PC-9 (cell line): ENCODE measurements at regions not wholly inside any gene's neighbourhood (a gene's known extent, or its start where the extent isn't known, plus 50 kb on each side); places are given as distances from the start of the nearest gene placed in this dataset.

Experiments used
- BruUV-seq: library from RNA; stranded (reverse); fragments of 400-500 nt; replicated peaks from 2 replicates; lab custom pipeline; 2021; lab: Mats Ljungman, UMichigan
- CTCF ChIA-PET: fragments of 300-600 bp; sonication (Branson Sonifier 250); formaldehyde crosslinking; loops from one replicate; lab custom pipeline; 2022; ENCODE audit warnings: antibody characterized with exemption; lab: Charles Lee
- POLR2A ChIA-PET: fragments of 300-600 bp; sonication (Branson Sonifier 250); formaldehyde crosslinking; loops from one replicate; lab custom pipeline; 2022; ENCODE audit warnings: antibody characterized with exemption; ENCODE audit not compliant: unreplicated experiment; lab: Charles Lee
- DNase-seq, 2 experiments: peaks; one replicate each; pipeline versions ENCODE4 v3.0.0 to v3.0.0-alpha.2; 2015 to 2022; ENCODE audit warnings: mixed read lengths in 1 of 2
- H2AFZ ChIP-seq: fragments of 200-600 bp; sonication (generic); 2 replicates; pipeline ENCODE4 v1.8.1; 2017; ENCODE audit warnings: antibody characterized with exemption
- H3F3A ChIP-seq: fragments of 200-600 bp; sonication (generic); 2 replicates; pipeline ENCODE4 v1.8.1; 2017; ENCODE audit warnings: antibody characterized with exemption, mild to moderate bottlenecking, low read depth; ENCODE audit not compliant: insufficient read depth
- H3K27ac ChIP-seq: fragments of 200-600 bp; sonication (generic); 2 replicates; pipeline ENCODE4 v1.6.1; 2016; ENCODE audit warnings: mixed run types
- H3K27me3 ChIP-seq: fragments of 200-600 bp; sonication (generic); 2 replicates; pipeline ENCODE4 v1.6.1; 2016; ENCODE audit warnings: low read depth, mixed run types; ENCODE audit not compliant: insufficient read depth
- H3K36me3 ChIP-seq: fragments of 200-600 bp; sonication (generic); 2 replicates; pipeline ENCODE4 v1.6.1; 2016; ENCODE audit warnings: low read depth, mixed run types
- H3K4me1 ChIP-seq: fragments of 200-600 bp; sonication (generic); replicated peaks from 2 replicates; pipeline ENCODE4 v1.6.1; 2016; ENCODE audit warnings: mixed run types; ENCODE audit not compliant: insufficient read depth
- H3K4me2 ChIP-seq: fragments of 200-600 bp; sonication (generic); 2 replicates; pipeline ENCODE4 v1.6.1; 2017; ENCODE audit warnings: mixed run types
- H3K4me3 ChIP-seq: fragments of 200-600 bp; sonication (generic); 2 replicates; pipeline ENCODE4 v1.6.1; 2016; ENCODE audit warnings: mixed run types
- H3K79me2 ChIP-seq: fragments of 200-600 bp; sonication (generic); 2 replicates; pipeline ENCODE4 v1.6.1; 2017; ENCODE audit warnings: low read depth, mixed run types
- H3K9me2 ChIP-seq: fragments of 200-600 bp; sonication (generic); 2 replicates; pipeline ENCODE4 v1.8.1; 2017; ENCODE audit warnings: mild to moderate bottlenecking; ENCODE audit not compliant: insufficient read depth
- H3K9me3 ChIP-seq: fragments of 200-600 bp; sonication (generic); 2 replicates; pipeline ENCODE4 v1.8.1; 2016; ENCODE audit warnings: low read depth; ENCODE audit not compliant: insufficient read depth
- H4K20me1 ChIP-seq: fragments of 200-600 bp; sonication (generic); 2 replicates; pipeline ENCODE4 v1.8.1; 2017; ENCODE audit not compliant: insufficient read depth
- EZH2 ChIP-seq: fragments of 200-600 bp; sonication (generic); IDR thresholded peaks from 2 replicates; pipeline ENCODE4 v1.8.0; 2017; ENCODE audit warnings: antibody characterized with exemption, low read depth
- intact Hi-C: fragments of 100-400 bp; cut with micrococcal nuclease; formaldehyde crosslinking; loops from one replicate; pipeline ENCODE4 v1.10.0; 2022; ENCODE audit not compliant: unreplicated experiment
- TF ChIP-seq, protein P1 (sequence below): fragments of 200-600 bp; sonication (generic); conservative IDR thresholded peaks from 2 replicates; pipeline ENCODE4 v1.6.1; 2017; ENCODE audit warnings: mixed run types, antibody characterized with exemption, mild to moderate bottlenecking, moderate library complexity

DNA sequence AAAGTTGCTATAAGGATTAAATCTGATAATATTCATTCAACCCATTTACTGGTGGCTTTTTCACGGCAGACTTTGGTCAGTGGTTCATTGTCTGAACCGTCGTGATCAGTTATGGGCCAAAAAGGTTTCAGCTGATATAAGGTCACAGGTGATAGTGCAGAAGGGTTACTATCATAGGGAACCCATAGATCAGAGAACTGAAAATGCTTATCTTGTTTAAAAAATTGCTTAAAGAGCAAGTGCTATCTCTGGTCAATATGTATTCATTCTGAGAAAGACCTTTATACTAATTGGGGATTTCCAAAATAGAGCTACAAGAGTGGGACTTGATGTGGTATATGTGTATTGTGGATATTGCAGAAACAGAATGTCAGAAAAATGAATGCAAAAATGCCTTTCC lies 147.8 kb upstream of the SEMA3E start:
- no peak overlapping the region for H3K27ac ChIP-seq
- intact Hi-C loops, result no loop called here
- no peaks in the 10 kb centered on the region for H3K4me1 ChIP-seq
- no peaks in the 10 kb centered on the region for H3K79me2 ChIP-seq
- no TSS peak for BruUV-seq
- H3K4me3 ChIP-seq, result no peak overlapping the region
- no peak for DNase-seq
- no peak overlapping the region for H3K4me2 ChIP-seq
- no peaks in the 10 kb centered on the region for H3K9me3 ChIP-seq
- H3K36me3 ChIP-seq, result no peaks in the 10 kb centered on the region
- H4K20me1 ChIP-seq, result no peaks in the 10 kb centered on the region
- no peaks in the 10 kb centered on the region for H3K9me2 ChIP-seq
- CTCF ChIA-PET, result no interaction called here
- no peaks in the 10 kb centered on the region for H3F3A ChIP-seq
- POLR2A ChIA-PET, result no interaction called here
- TF ChIP-seq, protein P1, sequence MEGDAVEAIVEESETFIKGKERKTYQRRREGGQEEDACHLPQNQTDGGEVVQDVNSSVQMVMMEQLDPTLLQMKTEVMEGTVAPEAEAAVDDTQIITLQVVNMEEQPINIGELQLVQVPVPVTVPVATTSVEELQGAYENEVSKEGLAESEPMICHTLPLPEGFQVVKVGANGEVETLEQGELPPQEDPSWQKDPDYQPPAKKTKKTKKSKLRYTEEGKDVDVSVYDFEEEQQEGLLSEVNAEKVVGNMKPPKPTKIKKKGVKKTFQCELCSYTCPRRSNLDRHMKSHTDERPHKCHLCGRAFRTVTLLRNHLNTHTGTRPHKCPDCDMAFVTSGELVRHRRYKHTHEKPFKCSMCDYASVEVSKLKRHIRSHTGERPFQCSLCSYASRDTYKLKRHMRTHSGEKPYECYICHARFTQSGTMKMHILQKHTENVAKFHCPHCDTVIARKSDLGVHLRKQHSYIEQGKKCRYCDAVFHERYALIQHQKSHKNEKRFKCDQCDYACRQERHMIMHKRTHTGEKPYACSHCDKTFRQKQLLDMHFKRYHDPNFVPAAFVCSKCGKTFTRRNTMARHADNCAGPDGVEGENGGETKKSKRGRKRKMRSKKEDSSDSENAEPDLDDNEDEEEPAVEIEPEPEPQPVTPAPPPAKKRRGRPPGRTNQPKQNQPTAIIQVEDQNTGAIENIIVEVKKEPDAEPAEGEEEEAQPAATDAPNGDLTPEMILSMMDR, result no peak
- no peak for TF ChIP-seq EZH2
- no peak overlapping the region for H2AFZ ChIP-seq
- H3K27me3 ChIP-seq, result no peaks in the 10 kb centered on the region

GRCh38 chr7:83794829-83795228 lies 145.9 kb upstream of the SEMA3E start:
- no peak overlapping the region for H2AFZ ChIP-seq
- H3K9me2 ChIP-seq, result no peaks in the 10 kb centered on the region
- H3K27me3 ChIP-seq, result no peaks in the 10 kb centered on the region
- no peaks in the 10 kb centered on the region for H3F3A ChIP-seq
- no peak overlapping the region for H3K27ac ChIP-seq
- CTCF ChIA-PET, result no interaction called here
- H3K9me3 ChIP-seq, result no peaks in the 10 kb centered on the region
- intact Hi-C loops, result no loop called here
- H4K20me1 ChIP-seq, result no peaks in the 10 kb centered on the region
- no peak for DNase-seq
- H3K4me2 ChIP-seq, result no peak overlapping the region
- H3K79me2 ChIP-seq, result no peaks in the 10 kb centered on the region
- H3K4me3 ChIP-seq, result no peak overlapping the region
- H3K36me3 ChIP-seq, result no peaks in the 10 kb centered on the region
- POLR2A ChIA-PET, result no interaction called here
- H3K4me1 ChIP-seq, result no peaks in the 10 kb centered on the region
- no TSS peak for BruUV-seq
- TF ChIP-seq, protein P1, result no peak
- TF ChIP-seq EZH2, result no peak

DNA sequence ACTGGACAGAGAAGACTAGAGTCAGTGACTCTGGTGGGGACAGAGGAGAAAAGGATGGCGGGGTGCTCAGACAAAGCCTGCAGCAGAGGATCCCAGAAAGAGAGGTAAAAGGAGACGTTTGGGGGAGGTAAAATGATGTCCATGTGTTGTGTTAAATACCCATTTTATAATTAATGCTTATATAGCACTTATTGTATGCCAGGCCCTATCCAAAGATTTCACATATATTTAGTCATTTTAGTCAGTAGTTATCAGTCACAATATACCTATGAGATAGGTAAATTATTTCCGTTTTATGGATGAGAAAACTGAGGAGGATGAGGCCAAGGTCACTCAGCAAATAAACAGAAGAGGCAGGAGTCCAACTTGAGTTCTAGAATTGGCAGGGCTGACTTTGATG lies 144.6 kb upstream of the SEMA3E start:
- Histone ChIP-seq H3F3A (no peaks in the 10 kb centered on the region), H2AFZ (no peak overlapping the region), H3K4me3 (no peak overlapping the region), H3K27me3 (no peaks in the 10 kb centered on the region), H3K9me3 (no peaks in the 10 kb centered on the region), H3K4me1 (no peaks in the 10 kb centered on the region), H3K79me2 (no peaks in the 10 kb centered on the region), H3K4me2 (no peak overlapping the region), H3K9me2 (no peaks in the 10 kb centered on the region), H3K27ac (no peak overlapping the region), H3K36me3 (no peaks in the 10 kb centered on the region), H4K20me1 (no peaks in the 10 kb centered on the region)
- no peak for DNase-seq
- intact Hi-C loops, result no loop called here
- TF ChIP-seq EZH2, result no peak
- TF ChIP-seq, protein P1, result no peak
- CTCF ChIA-PET, result no interaction called here
- BruUV-seq, result no TSS peak
- POLR2A ChIA-PET, result no interaction called here
